K562 (cell line): ENCODE measurements at regions not wholly inside any gene's neighbourhood (a gene's known extent, or its start where the extent isn't known, plus 50 kb on each side); places are given as distances from the start of the nearest gene placed in this dataset.

Experiments
- ATAC-seq: fragments of 200-7000 bp; cut with Tn5 transposase; 3 replicates; pipeline ENCODE4 v1.9.1; 2020; ENCODE audit warnings: moderate library complexity
- BruUV-seq: library from RNA; stranded (reverse); fragments of 400-500 nt; replicated peaks from 2 replicates; lab custom pipeline; 2021; lab: Mats Ljungman, UMichigan
- CTCF ChIA-PET: fragments of 300-600 bp; formaldehyde crosslinking; extraction: SDS; loops from one replicate; lab custom pipeline; 2021; ENCODE audit warnings: low intra/inter-chr PET ratio; lab: Yijun Ruan, JAX
- POLR2A ChIA-PET: fragments of 300-600, 350-650 bp; sonication (Branson Sonifier 250); formaldehyde crosslinking; extraction: SDS; loops from one replicate; lab custom pipeline; 2021; ENCODE audit warnings: antibody characterized with exemption, inconsistent platforms; lab: Yijun Ruan, JAX
- DNase-seq, 4 experiments: peaks; one replicate each; pipeline versions ENCODE4 v3.0.0 to v3.0.0-alpha.2; 2011 to 2018; ENCODE audit warnings: low spot score in 3 of 4, mixed read lengths in 3 of 4; ENCODE audit errors: extremely low read depth in 1 of 4
- FAIRE-seq: peaks from 2 replicates; lab custom pipeline; 2011; peaks lifted over from hg19 to GRCh38; lab: Jason Lieb, UNC
- H2AFZ ChIP-seq: 2 replicates; pipeline ENCODE4 v1.6.0; 2011; ENCODE audit warnings: low read depth, low read length, control low read depth, inconsistent platforms
- H3K27ac ChIP-seq: fragments of 200-600 bp; 3 replicates; pipeline ENCODE4 v1.8.0; 2011; ENCODE audit warnings: low read depth, mild to moderate bottlenecking, control low read depth, inconsistent platforms, low read length, moderate library complexity, mixed read lengths; ENCODE audit errors: extremely low read depth
- H3K27me3 ChIP-seq, 2 experiments: fragments of 300-600 bp in 1 of 2; 2 replicates in 1 of 2; 3 replicates in 1 of 2; pipeline versions ENCODE4 v1.6.0 to v1.8.0; 2011; ENCODE audit warnings: inconsistent platforms in 2 of 2, low read length in 2 of 2, mild to moderate bottlenecking in 1 of 2, mixed read lengths in 1 of 2, moderate library complexity in 1 of 2; ENCODE audit not compliant: control insufficient read depth in 2 of 2, insufficient read depth in 2 of 2
- H3K36me3 ChIP-seq: fragments of 300-600 bp; 3 replicates; pipeline ENCODE4 v1.8.0; 2011; ENCODE audit warnings: mild to moderate bottlenecking, low read length, inconsistent platforms; ENCODE audit not compliant: control insufficient read depth, insufficient read depth
- H3K4me1 ChIP-seq, 2 experiments: fragments of 200-600 bp in 1 of 2; replicated peaks in 1 of 2; 2 replicates in 1 of 2; 3 replicates in 1 of 2; pipeline versions ENCODE4 v1.5.1 to v1.8.0; 2011; ENCODE audit warnings: inconsistent platforms in 2 of 2, low read length in 2 of 2, mild to moderate bottlenecking in 1 of 2, mixed read lengths in 1 of 2, moderate library complexity in 1 of 2; ENCODE audit not compliant: control insufficient read depth in 2 of 2, insufficient read depth in 2 of 2
- H3K4me2 ChIP-seq: 2 replicates; pipeline ENCODE4 v1.6.1; 2011; ENCODE audit warnings: low read length, control low read depth, inconsistent platforms, mixed read lengths; ENCODE audit not compliant: insufficient read depth
- H3K4me3 ChIP-seq: fragments of 200-600 bp; sonication (generic), shearing (Covaris generic); 2 replicates; pipeline ENCODE4 v1.5.1; 2016; ENCODE audit warnings: control low read depth, inconsistent platforms
- H3K79me2 ChIP-seq: fragments of 200-600 bp; 3 replicates; pipeline ENCODE4 v1.8.0; 2011; ENCODE audit warnings: low read length, inconsistent platforms; ENCODE audit not compliant: control insufficient read depth, insufficient read depth
- H3K9ac ChIP-seq, 2 experiments: 2 replicates each; pipeline versions ENCODE4 v1.6.0 to v1.6.1; 2011; ENCODE audit warnings: low read depth in 2 of 2, low read length in 2 of 2, control low read depth in 1 of 2, inconsistent platforms in 1 of 2, mild to moderate bottlenecking in 1 of 2, mixed read lengths in 1 of 2; ENCODE audit not compliant: insufficient read depth in 1 of 2
- H3K9me1 ChIP-seq: one replicate; pipeline ENCODE4 v1.6.0; 2011; ENCODE audit warnings: inconsistent platforms, mild to moderate bottlenecking, low read length, moderate library complexity; ENCODE audit not compliant: control insufficient read depth, insufficient read depth
- H3K9me3 ChIP-seq: replicated peaks from 2 replicates; pipeline ENCODE4 v1.5.1; 2011; ENCODE audit warnings: low read depth, low read length, inconsistent platforms; ENCODE audit not compliant: control insufficient read depth, insufficient read depth
- H4K20me1 ChIP-seq: replicated peaks from 2 replicates; pipeline ENCODE4 v1.6.1; 2011; ENCODE audit warnings: low read length, inconsistent platforms, mixed read lengths; ENCODE audit not compliant: control insufficient read depth, insufficient read depth
- HNRNPLL ChIP-seq: fragments of 200-400 bp; formaldehyde crosslinking; IDR thresholded peaks from 2 replicates; pipeline ENCODE4 v1.6.1; 2017; ENCODE audit warnings: low read length, low read depth, mild to moderate bottlenecking; ENCODE audit not compliant: poor library complexity, severe bottlenecking
- RFX7 ChIP-seq: fragments of 250-450 bp; sonication (Bioruptor Pico); IDR thresholded peaks from 2 replicates; pipeline ENCODE4 v1.5.1; 2021; ENCODE audit warnings: mild to moderate bottlenecking
- ZFP36 ChIP-seq: fragments of 150-350 bp; IDR thresholded peaks from 2 replicates; pipeline ENCODE4 v1.6.1; 2018; ENCODE audit warnings: low read length, low read depth; ENCODE audit not compliant: partially characterized antibody
- WGBS: fragments of 100-300 bp; shearing (Covaris generic); methylation state at CpG from one replicate; pipeline ENCODE4 v1.1.6; 2016; ENCODE audit warnings: low coverage, mixed read lengths; ENCODE audit not compliant: insufficient coverage; ENCODE audit errors: missing lambda C conversion rate; 5-methylcytosine and 5-hydroxymethylcytosine counted together
- in situ Hi-C: fragments of 300-500 bp; cut with MboI; formaldehyde crosslinking; loops from 4 replicates; pipeline ENCODE4 v1.15.0; 2018; ENCODE audit warnings: inconsistent platforms, mixed read lengths
- intact Hi-C: fragments of 100-400 bp; cut with micrococcal nuclease; formaldehyde crosslinking; loops from 2 replicates; pipeline ENCODE4 v1.14.2; 2022
- TF ChIP-seq, protein P1 (sequence below), 3 experiments: IDR thresholded peaks in 2 of 3; conservative IDR thresholded peaks in 1 of 3; 2 replicates each; pipeline ENCODE4 v1.5.1; 2011 to 2012; ENCODE audit warnings: low read length in 3 of 3, mild to moderate bottlenecking in 3 of 3, control low read depth in 2 of 3, improper control_type of control experiment in 1 of 3, inconsistent platforms in 1 of 3, low read depth in 1 of 3, mixed read lengths in 1 of 3, moderate library complexity in 1 of 3; ENCODE audit not compliant: insufficient read depth in 2 of 3
- TF ChIP-seq, protein P2 (sequence below): fragments of 200-800 bp; sonication (Bioruptor generic); IDR thresholded peaks from 2 replicates; pipeline ENCODE4 v1.6.1; 2016; ENCODE audit warnings: missing genetic modification characterization, missing compliant biosample characterization
- TF ChIP-seq, protein P3 (sequence below), 2 experiments: IDR thresholded peaks; 2 replicates each; pipeline ENCODE4 v1.6.1; 2012; ENCODE audit warnings: improper control_type of control experiment in 2 of 2, low read depth in 2 of 2, low read length in 2 of 2, borderline replicate concordance in 1 of 2
- TF ChIP-seq, protein P4 (sequence below), 2 experiments: IDR thresholded peaks; 2 replicates each; pipeline ENCODE4 v1.6.1; 2011; ENCODE audit warnings: borderline replicate concordance in 1 of 2, control low read depth in 1 of 2, low read depth in 1 of 2, low read length in 1 of 2, mild to moderate bottlenecking in 1 of 2, mixed read lengths in 1 of 2, moderate library complexity in 1 of 2; ENCODE audit not compliant: insufficient read depth in 1 of 2, insufficient read length in 1 of 2, poor library complexity in 1 of 2, severe bottlenecking in 1 of 2; ENCODE audit errors: extremely low read depth in 1 of 2

GRCh38 chr11:112391086-112391485 lies 130.4 kb upstream of the PLET1 start:
- no peak for FAIRE-seq
- BruUV-seq = no TSS peak
- CTCF ChIA-PET = no interaction called here
- TF ChIP-seq, protein P1, sequence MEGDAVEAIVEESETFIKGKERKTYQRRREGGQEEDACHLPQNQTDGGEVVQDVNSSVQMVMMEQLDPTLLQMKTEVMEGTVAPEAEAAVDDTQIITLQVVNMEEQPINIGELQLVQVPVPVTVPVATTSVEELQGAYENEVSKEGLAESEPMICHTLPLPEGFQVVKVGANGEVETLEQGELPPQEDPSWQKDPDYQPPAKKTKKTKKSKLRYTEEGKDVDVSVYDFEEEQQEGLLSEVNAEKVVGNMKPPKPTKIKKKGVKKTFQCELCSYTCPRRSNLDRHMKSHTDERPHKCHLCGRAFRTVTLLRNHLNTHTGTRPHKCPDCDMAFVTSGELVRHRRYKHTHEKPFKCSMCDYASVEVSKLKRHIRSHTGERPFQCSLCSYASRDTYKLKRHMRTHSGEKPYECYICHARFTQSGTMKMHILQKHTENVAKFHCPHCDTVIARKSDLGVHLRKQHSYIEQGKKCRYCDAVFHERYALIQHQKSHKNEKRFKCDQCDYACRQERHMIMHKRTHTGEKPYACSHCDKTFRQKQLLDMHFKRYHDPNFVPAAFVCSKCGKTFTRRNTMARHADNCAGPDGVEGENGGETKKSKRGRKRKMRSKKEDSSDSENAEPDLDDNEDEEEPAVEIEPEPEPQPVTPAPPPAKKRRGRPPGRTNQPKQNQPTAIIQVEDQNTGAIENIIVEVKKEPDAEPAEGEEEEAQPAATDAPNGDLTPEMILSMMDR (IDR thresholded peaks at IDR 0.05 in 2 of 3, conservative IDR thresholded peaks at IDR 0.05 in 1 of 3; ENCODE audit: insufficient read depth in 2 of 3, low read depth in 1 of 3, low read length in 3 of 3) = no peak
- no peak for TF ChIP-seq ZFP36
- TF ChIP-seq, protein P2, sequence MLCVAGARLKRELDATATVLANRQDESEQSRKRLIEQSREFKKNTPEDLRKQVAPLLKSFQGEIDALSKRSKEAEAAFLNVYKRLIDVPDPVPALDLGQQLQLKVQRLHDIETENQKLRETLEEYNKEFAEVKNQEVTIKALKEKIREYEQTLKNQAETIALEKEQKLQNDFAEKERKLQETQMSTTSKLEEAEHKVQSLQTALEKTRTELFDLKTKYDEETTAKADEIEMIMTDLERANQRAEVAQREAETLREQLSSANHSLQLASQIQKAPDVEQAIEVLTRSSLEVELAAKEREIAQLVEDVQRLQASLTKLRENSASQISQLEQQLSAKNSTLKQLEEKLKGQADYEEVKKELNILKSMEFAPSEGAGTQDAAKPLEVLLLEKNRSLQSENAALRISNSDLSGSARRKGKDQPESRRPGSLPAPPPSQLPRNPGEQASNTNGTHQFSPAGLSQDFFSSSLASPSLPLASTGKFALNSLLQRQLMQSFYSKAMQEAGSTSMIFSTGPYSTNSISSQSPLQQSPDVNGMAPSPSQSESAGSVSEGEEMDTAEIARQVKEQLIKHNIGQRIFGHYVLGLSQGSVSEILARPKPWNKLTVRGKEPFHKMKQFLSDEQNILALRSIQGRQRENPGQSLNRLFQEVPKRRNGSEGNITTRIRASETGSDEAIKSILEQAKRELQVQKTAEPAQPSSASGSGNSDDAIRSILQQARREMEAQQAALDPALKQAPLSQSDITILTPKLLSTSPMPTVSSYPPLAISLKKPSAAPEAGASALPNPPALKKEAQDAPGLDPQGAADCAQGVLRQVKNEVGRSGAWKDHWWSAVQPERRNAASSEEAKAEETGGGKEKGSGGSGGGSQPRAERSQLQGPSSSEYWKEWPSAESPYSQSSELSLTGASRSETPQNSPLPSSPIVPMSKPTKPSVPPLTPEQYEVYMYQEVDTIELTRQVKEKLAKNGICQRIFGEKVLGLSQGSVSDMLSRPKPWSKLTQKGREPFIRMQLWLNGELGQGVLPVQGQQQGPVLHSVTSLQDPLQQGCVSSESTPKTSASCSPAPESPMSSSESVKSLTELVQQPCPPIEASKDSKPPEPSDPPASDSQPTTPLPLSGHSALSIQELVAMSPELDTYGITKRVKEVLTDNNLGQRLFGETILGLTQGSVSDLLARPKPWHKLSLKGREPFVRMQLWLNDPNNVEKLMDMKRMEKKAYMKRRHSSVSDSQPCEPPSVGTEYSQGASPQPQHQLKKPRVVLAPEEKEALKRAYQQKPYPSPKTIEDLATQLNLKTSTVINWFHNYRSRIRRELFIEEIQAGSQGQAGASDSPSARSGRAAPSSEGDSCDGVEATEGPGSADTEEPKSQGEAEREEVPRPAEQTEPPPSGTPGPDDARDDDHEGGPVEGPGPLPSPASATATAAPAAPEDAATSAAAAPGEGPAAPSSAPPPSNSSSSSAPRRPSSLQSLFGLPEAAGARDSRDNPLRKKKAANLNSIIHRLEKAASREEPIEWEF (CRISPR knock-in tag) = no peak
- TF ChIP-seq, protein P3, sequence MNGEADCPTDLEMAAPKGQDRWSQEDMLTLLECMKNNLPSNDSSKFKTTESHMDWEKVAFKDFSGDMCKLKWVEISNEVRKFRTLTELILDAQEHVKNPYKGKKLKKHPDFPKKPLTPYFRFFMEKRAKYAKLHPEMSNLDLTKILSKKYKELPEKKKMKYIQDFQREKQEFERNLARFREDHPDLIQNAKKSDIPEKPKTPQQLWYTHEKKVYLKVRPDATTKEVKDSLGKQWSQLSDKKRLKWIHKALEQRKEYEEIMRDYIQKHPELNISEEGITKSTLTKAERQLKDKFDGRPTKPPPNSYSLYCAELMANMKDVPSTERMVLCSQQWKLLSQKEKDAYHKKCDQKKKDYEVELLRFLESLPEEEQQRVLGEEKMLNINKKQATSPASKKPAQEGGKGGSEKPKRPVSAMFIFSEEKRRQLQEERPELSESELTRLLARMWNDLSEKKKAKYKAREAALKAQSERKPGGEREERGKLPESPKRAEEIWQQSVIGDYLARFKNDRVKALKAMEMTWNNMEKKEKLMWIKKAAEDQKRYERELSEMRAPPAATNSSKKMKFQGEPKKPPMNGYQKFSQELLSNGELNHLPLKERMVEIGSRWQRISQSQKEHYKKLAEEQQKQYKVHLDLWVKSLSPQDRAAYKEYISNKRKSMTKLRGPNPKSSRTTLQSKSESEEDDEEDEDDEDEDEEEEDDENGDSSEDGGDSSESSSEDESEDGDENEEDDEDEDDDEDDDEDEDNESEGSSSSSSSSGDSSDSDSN (IDR thresholded peaks at IDR 0.05; ENCODE audit: borderline replicate concordance in 1 of 2, low read depth in 2 of 2, low read length in 2 of 2) = no peak
- TF ChIP-seq, protein P4, sequence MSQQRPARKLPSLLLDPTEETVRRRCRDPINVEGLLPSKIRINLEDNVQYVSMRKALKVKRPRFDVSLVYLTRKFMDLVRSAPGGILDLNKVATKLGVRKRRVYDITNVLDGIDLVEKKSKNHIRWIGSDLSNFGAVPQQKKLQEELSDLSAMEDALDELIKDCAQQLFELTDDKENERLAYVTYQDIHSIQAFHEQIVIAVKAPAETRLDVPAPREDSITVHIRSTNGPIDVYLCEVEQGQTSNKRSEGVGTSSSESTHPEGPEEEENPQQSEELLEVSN (IDR thresholded peaks at IDR 0.05; ENCODE audit: borderline replicate concordance in 1 of 2, extremely low read depth in 1 of 2, insufficient read depth in 1 of 2, insufficient read length in 1 of 2, low read depth in 1 of 2, low read length in 1 of 2, poor library complexity in 1 of 2, severe bottlenecking in 1 of 2) = no peak
- no peak for TF ChIP-seq RFX7 (CRISPR knock-in tag)
- no peak for TF ChIP-seq HNRNPLL

More at GRCh38 chr11:112391086-112391485, 130.4 kb upstream of the PLET1 start:
- Histone ChIP-seq H3K4me1 (no peaks in the 10 kb centered on the region), H3K27me3 (peaks cover 0 to 9% of the 10 kb centered on the region in 2 experiments; a peak in 1 of 5 replicates), H3K79me2 (no peaks in the 10 kb centered on the region), H3K27ac (no peak overlapping the region), H3K9me1 (no peaks in the 10 kb centered on the region), H2AFZ (no peak overlapping the region), H3K9ac (no peak overlapping the region), H3K9me3 (no peaks in the 10 kb centered on the region), H3K4me3 (no peak overlapping the region), H3K36me3 (no peaks in the 10 kb centered on the region), H3K4me2 (no peak overlapping the region), H4K20me1 (no peaks in the 10 kb centered on the region)
- in situ Hi-C loops (no loop called here), intact Hi-C loops (no loop called here)
- 0% methylated on average over 2 of the region's 2 CpGs for WGBS
- DNase-seq = no peak
- POLR2A ChIA-PET = no interaction called here
- ATAC-seq = no peak
